Upper lobe of left lung (tissue), 4 donors: ENCODE measurements at regions not wholly inside any gene's neighbourhood (a gene's known extent, or its start where the extent isn't known, plus 50 kb on each side); places are given as distances from the start of the nearest gene placed in this dataset.

ENCODE experiments used
- POLR2A ChIP-seq, 4 donors: fragments of 450-650 bp; IDR thresholded peaks; one replicate each; pipeline ENCODE4 v1.5.1; 2016 to 2017; ENCODE audit warnings: antibody characterized with exemption in 4 of 4, mild to moderate bottlenecking in 2 of 4
- TF ChIP-seq, protein P1 (sequence below), 6 experiments: fragments of 450-650 bp in 4 of 6; fragments of 200-600 bp in 2 of 6; sonication (generic) in 2 of 6; IDR thresholded peaks; one replicate each; pipeline ENCODE4 v1.5.1; 2016 to 2019; ENCODE audit warnings: antibody characterized with exemption in 6 of 6

DNA sequence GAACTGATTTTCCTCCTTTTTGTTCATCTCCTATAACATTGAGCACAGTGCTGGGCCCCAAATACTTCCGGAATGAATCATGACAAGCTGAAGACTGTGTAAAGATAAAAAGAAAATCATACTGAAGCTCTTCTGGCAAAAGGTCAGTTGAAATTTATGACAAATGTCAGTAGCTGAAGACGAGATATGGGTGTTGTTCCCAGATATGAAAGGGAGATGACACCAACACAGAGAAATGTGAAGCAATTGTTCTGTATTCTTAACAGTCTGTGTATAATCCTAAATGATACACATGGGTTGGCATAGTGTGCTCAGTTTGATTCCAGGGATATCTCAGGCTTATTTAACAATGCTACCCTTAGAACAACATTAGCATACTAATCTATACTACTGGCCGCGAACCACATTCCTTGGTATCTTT, 170.5 kb upstream of the PITX2 start:
- TF ChIP-seq, protein P1, sequence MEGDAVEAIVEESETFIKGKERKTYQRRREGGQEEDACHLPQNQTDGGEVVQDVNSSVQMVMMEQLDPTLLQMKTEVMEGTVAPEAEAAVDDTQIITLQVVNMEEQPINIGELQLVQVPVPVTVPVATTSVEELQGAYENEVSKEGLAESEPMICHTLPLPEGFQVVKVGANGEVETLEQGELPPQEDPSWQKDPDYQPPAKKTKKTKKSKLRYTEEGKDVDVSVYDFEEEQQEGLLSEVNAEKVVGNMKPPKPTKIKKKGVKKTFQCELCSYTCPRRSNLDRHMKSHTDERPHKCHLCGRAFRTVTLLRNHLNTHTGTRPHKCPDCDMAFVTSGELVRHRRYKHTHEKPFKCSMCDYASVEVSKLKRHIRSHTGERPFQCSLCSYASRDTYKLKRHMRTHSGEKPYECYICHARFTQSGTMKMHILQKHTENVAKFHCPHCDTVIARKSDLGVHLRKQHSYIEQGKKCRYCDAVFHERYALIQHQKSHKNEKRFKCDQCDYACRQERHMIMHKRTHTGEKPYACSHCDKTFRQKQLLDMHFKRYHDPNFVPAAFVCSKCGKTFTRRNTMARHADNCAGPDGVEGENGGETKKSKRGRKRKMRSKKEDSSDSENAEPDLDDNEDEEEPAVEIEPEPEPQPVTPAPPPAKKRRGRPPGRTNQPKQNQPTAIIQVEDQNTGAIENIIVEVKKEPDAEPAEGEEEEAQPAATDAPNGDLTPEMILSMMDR (IDR thresholded peaks at IDR 0.05) = no peak
- TF ChIP-seq POLR2A (IDR thresholded peaks at IDR 0.05) = no peak
